SK-N-SH (cell line): ENCODE measurements at regions not wholly inside any gene's neighbourhood (a gene's known extent, or its start where the extent isn't known, plus 50 kb on each side); places are given as distances from the start of the nearest gene placed in this dataset.

Experiments used
- CTCF ChIA-PET: fragments of 300-600, 350-600 bp; formaldehyde crosslinking; extraction: SDS; loops from one replicate; lab custom pipeline; 2021; lab: Yijun Ruan, JAX
- POLR2A ChIA-PET: fragments of 350-600 bp; sonication (Branson Sonifier 250); formaldehyde crosslinking; extraction: SDS; loops from one replicate; lab custom pipeline; 2020; ENCODE audit warnings: antibody characterized with exemption, inconsistent platforms; lab: Yijun Ruan, JAX
- DNase-seq: peaks from one replicate; pipeline ENCODE4 v3.0.0; 2012
- H2AFZ ChIP-seq: fragments of 200-600 bp; sonication (generic); 2 replicates; pipeline ENCODE4 v1.8.1; 2016; ENCODE audit warnings: antibody characterized with exemption, mild to moderate bottlenecking, low read depth
- H3F3A ChIP-seq: fragments of 200-600 bp; sonication (generic); replicated peaks from 2 replicates; pipeline ENCODE3; 2016; ENCODE audit warnings: antibody characterized with exemption, mild to moderate bottlenecking; ENCODE audit not compliant: insufficient read depth
- H3K27ac ChIP-seq, 2 experiments: fragments of 200-500 bp in 1 of 2; fragments of 200-600 bp in 1 of 2; sonication (Bioruptor generic) in 1 of 2; sonication (generic), shearing (Covaris generic) in 1 of 2; 2 replicates each; pipeline versions ENCODE4 v1.5.1 to v1.6.1; 2014 to 2016; ENCODE audit warnings: low read depth in 2 of 2, inconsistent platforms in 1 of 2, low read length in 1 of 2, mild to moderate bottlenecking in 1 of 2, mixed read lengths in 1 of 2
- H3K27me3 ChIP-seq: fragments of 200-600 bp; sonication (generic), shearing (Covaris generic); 2 replicates; pipeline ENCODE4 v1.6.1; 2016; ENCODE audit warnings: mixed run types; ENCODE audit not compliant: insufficient read depth
- H3K36me3 ChIP-seq, 2 experiments: fragments of 200-500 bp in 1 of 2; fragments of 200-600 bp in 1 of 2; sonication (Bioruptor generic) in 1 of 2; sonication (generic) in 1 of 2; replicated peaks in 1 of 2; 2 replicates each; pipeline versions ENCODE3 to v1.5.1; 2014 to 2016; ENCODE audit warnings: low read length in 1 of 2, mild to moderate bottlenecking in 1 of 2; ENCODE audit not compliant: insufficient read depth in 2 of 2, control insufficient read depth in 1 of 2
- H3K4me1 ChIP-seq, 2 experiments: fragments of 200-500 bp in 1 of 2; fragments of 200-600 bp in 1 of 2; sonication (Bioruptor generic) in 1 of 2; sonication (generic), shearing (Covaris generic) in 1 of 2; 2 replicates each; pipeline versions ENCODE4 v1.5.1 to v1.6.1; 2014 to 2016; ENCODE audit warnings: low read depth in 1 of 2, low read length in 1 of 2, mixed run types in 1 of 2; ENCODE audit not compliant: insufficient read depth in 2 of 2, control insufficient read depth in 1 of 2
- H3K4me2 ChIP-seq: fragments of 200-600 bp; sonication (generic), shearing (Covaris generic); 2 replicates; pipeline ENCODE4 v1.6.1; 2017; ENCODE audit warnings: mixed run types
- H3K4me3 ChIP-seq, 2 experiments: fragments of 200-500 bp in 1 of 2; fragments of 200-600 bp in 1 of 2; sonication (Bioruptor generic) in 1 of 2; sonication (generic), shearing (Covaris generic) in 1 of 2; 2 replicates each; pipeline versions ENCODE4 v1.5.1 to v1.8.1; 2014 to 2016; ENCODE audit warnings: low read depth in 2 of 2, inconsistent platforms in 1 of 2, low read length in 1 of 2, mild to moderate bottlenecking in 1 of 2, mixed read lengths in 1 of 2, moderate library complexity in 1 of 2
- H3K79me2 ChIP-seq: fragments of 200-600 bp; sonication (generic); 2 replicates; pipeline ENCODE4 v1.8.1; 2017; ENCODE audit warnings: mild to moderate bottlenecking; ENCODE audit not compliant: insufficient read depth
- H3K9ac ChIP-seq: fragments of 200-600 bp; sonication (generic); 2 replicates; pipeline ENCODE4 v1.6.1; 2017; ENCODE audit warnings: mixed run types
- H3K9me2 ChIP-seq: fragments of 200-600 bp; sonication (generic); 2 replicates; pipeline ENCODE4 v1.6.1; 2017; ENCODE audit warnings: mixed run types
- H3K9me3 ChIP-seq: fragments of 200-600 bp; sonication (generic); 2 replicates; pipeline ENCODE4 v1.6.1; 2017; ENCODE audit warnings: mixed run types, mild to moderate bottlenecking, moderate library complexity
- H4K20me1 ChIP-seq: fragments of 200-600 bp; sonication (generic); 2 replicates; pipeline ENCODE4 v1.6.1; 2017; ENCODE audit warnings: mild to moderate bottlenecking, mixed run types; ENCODE audit not compliant: insufficient read depth
- CTCF ChIP-seq: fragments of 200-600 bp; sonication (generic); IDR thresholded peaks from 2 replicates; pipeline ENCODE4 v1.6.1; 2017; ENCODE audit warnings: antibody characterized with exemption, mild to moderate bottlenecking, moderate library complexity
- ELF1 ChIP-seq: IDR thresholded peaks from 2 replicates; pipeline ENCODE4 v1.4.0; 2012
- EP300 ChIP-seq, 2 experiments: IDR thresholded peaks; 2 replicates each; pipeline versions ENCODE4 v1.4.0 to v1.6.1; 2012; ENCODE audit warnings: borderline replicate concordance in 1 of 2, low read depth in 1 of 2, low read length in 1 of 2
- GABPA ChIP-seq: IDR thresholded peaks from 2 replicates; pipeline ENCODE4 v1.4.0; 2012; ENCODE audit warnings: low read depth, mild to moderate bottlenecking
- GATA2 ChIP-seq: sonication (generic); formaldehyde crosslinking; IDR thresholded peaks from 2 replicates; pipeline ENCODE4 v1.5.0; 2020; ENCODE audit warnings: mild to moderate bottlenecking, missing genetic modification reagents
- JUND ChIP-seq: IDR thresholded peaks from 2 replicates; pipeline ENCODE4 v1.4.0; 2012
- NFIC ChIP-seq: IDR thresholded peaks from 2 replicates; pipeline ENCODE4 v1.4.0; 2012; ENCODE audit warnings: borderline replicate concordance
- RAD21 ChIP-seq: IDR thresholded peaks from 2 replicates; pipeline ENCODE4 v1.6.1; 2012; ENCODE audit warnings: mild to moderate bottlenecking, low read length
- RCOR1 ChIP-seq: fragments of 150-350 bp; IDR thresholded peaks from 2 replicates; pipeline ENCODE4 v1.6.1; 2017; ENCODE audit warnings: antibody characterized with exemption, low read length
- RFX5 ChIP-seq: IDR thresholded peaks from 2 replicates; pipeline ENCODE4 v1.6.1; 2012; ENCODE audit warnings: mild to moderate bottlenecking, improper control_type of control experiment, low read length
- RXRA ChIP-seq: IDR thresholded peaks from 2 replicates; pipeline ENCODE4 v1.4.0; 2012; ENCODE audit warnings: low read depth, mild to moderate bottlenecking, borderline replicate concordance
- TCF12 ChIP-seq: IDR thresholded peaks from 2 replicates; pipeline ENCODE4 v1.4.0; 2012
- USF1 ChIP-seq: IDR thresholded peaks from 2 replicates; pipeline ENCODE4 v1.4.0; 2012; ENCODE audit warnings: low read depth, borderline replicate concordance
- WGBS: methylation state at CpG from one replicate; pipeline ENCODE4 v1.1.6; 2017; ENCODE audit warnings: low lambda C conversion rate; 5-methylcytosine and 5-hydroxymethylcytosine counted together
- TF ChIP-seq, protein P1 (sequence below): fragments of 150-350 bp; IDR thresholded peaks from 2 replicates; pipeline ENCODE4 v1.6.1; 2016; ENCODE audit warnings: mild to moderate bottlenecking, low read depth, low read length
- TF ChIP-seq, protein P2 (sequence below): IDR thresholded peaks from 2 replicates; pipeline ENCODE4 v1.4.0; 2012; ENCODE audit warnings: low read depth

- TF ChIP-seq, protein P1, sequence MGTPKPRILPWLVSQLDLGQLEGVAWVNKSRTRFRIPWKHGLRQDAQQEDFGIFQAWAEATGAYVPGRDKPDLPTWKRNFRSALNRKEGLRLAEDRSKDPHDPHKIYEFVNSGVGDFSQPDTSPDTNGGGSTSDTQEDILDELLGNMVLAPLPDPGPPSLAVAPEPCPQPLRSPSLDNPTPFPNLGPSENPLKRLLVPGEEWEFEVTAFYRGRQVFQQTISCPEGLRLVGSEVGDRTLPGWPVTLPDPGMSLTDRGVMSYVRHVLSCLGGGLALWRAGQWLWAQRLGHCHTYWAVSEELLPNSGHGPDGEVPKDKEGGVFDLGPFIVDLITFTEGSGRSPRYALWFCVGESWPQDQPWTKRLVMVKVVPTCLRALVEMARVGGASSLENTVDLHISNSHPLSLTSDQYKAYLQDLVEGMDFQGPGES, result no peak
Measured at GRCh38 chr16:86022381-86022960, 123.5 kb downstream of the IRF8 start (continued).

- Histone ChIP-seq H3K9ac (no peak overlapping the region), H3K79me2 (no peaks in the 10 kb centered on the region), H3K36me3 (no peaks in the 10 kb centered on the region), H3K4me3 (no peak overlapping the region), H3K4me2 (no peak overlapping the region), H3K9me2 (no peaks in the 10 kb centered on the region)
- no peak for DNase-seq
- POLR2A ChIA-PET, result no interaction called here
- no peak for TF ChIP-seq ELF1
- TF ChIP-seq CTCF, result no peak
- TF ChIP-seq, all 33 proteins: peak for 0
- Histone ChIP-seq H3K4me1 (no peaks in the 10 kb centered on the region), H3K27me3 (peaks cover 26% of the 10 kb centered on the region), H4K20me1 (no peaks in the 10 kb centered on the region), H3K27ac (no peak overlapping the region), H2AFZ (no peak overlapping the region), H3F3A (no peaks in the 10 kb centered on the region), H3K9me3 (no peaks in the 10 kb centered on the region; the same call in 1 of the 2 replicates)
- CTCF ChIA-PET, result interaction anchor here (0.7 kb wide), 1 partner anchor 8 kb away, joined by 5 read pairs; no protein-coding TSS in a partner anchor
Measured at GRCh38 chr16:86024210-86024609, 125.2 kb downstream of the IRF8 start.

DNA sequence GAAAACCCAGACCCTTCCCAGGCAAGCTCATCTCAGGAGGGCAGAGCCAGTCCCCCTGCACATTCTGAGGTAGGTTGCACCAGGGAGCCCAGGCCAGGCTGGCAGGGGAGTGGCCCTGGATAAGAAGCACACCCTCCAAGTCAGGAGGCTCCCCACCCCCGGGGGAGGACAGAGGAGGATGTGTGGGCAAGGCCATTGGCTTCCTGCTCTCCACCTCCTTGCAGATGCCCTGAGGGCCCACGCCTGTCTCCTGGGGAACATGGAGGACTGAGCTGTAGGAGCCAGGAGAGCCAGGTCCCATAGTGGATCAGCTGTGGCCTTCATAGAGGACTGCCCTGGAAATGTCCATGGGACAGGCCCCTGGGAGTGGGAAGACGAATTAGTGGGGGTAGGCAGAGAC is 126.7 kb downstream of the IRF8 start:
- TF ChIP-seq NFIC (no peak), RAD21 (no peak), RXRA (no peak), EP300 (IDR thresholded peaks at IDR 0.05; ENCODE audit: borderline replicate concordance in 1 of 2, low read depth in 1 of 2, low read length in 1 of 2) (no peak), TCF12 (no peak), USF1 (no peak), RCOR1 (no peak), GABPA (no peak), GATA2 (CRISPR knock-in tag) (no peak), RFX5 (no peak), JUND (no peak)
- TF ChIP-seq, protein P2, sequence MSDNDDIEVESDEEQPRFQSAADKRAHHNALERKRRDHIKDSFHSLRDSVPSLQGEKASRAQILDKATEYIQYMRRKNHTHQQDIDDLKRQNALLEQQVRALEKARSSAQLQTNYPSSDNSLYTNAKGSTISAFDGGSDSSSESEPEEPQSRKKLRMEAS, result no peak
- TF ChIP-seq, protein P1, result no peak
- H3K36me3 ChIP-seq, result no peaks in the 10 kb centered on the region
- H3K9me3 ChIP-seq, result no peaks in the 10 kb centered on the region; the same call in 1 of the 2 replicates
- H2AFZ ChIP-seq, result no peak overlapping the region
- no peak overlapping the region for H3K9ac ChIP-seq
- no peaks in the 10 kb centered on the region for H4K20me1 ChIP-seq
- no peaks in the 10 kb centered on the region for H3K79me2 ChIP-seq
- ChIA-PET POLR2A (no interaction called here), CTCF (interaction anchor here (1.4 to 2.0 kb wide), 2 partner anchors 10 to 204 kb away, joined by 4 to 10 read pairs; no protein-coding TSS in a partner anchor)
- H3K27ac ChIP-seq, result no peak overlapping the region
- H3F3A ChIP-seq, result no peaks in the 10 kb centered on the region
- no peak for DNase-seq
- peaks cover 41% of the 10 kb centered on the region for H3K27me3 ChIP-seq
- no peaks in the 10 kb centered on the region for H3K9me2 ChIP-seq
- no peaks in the 10 kb centered on the region for H3K4me1 ChIP-seq
- 0% methylated on average over 3 of the region's 3 CpGs for WGBS
- no peak overlapping the region for H3K4me2 ChIP-seq
- H3K4me3 ChIP-seq, result no peak overlapping the region
